H9 (cell line): ENCODE measurements at regions not wholly inside any gene's neighbourhood (a gene's known extent, or its start where the extent isn't known, plus 50 kb on each side); places are given as distances from the start of the nearest gene placed in this dataset.

Experiments used
- DNase-seq: peaks from one replicate; pipeline ENCODE4 v3.0.0-alpha.2; 2017
- H2AFZ ChIP-seq: one replicate; pipeline ENCODE4 v1.6.1; 2013; ENCODE audit warnings: mild to moderate bottlenecking, low read length, control low read depth, moderate library complexity
- H2AK5ac ChIP-seq: 2 replicates; pipeline ENCODE4 v1.6.1; 2013; ENCODE audit warnings: low read length, control low read depth, mixed read lengths; ENCODE audit not compliant: insufficient read length
- H2BK120ac ChIP-seq: one replicate; pipeline ENCODE4 v1.6.1; 2013; ENCODE audit warnings: low read depth, mild to moderate bottlenecking, low read length, control low read depth, inconsistent platforms; ENCODE audit not compliant: poor library complexity, severe bottlenecking
- H2BK12ac ChIP-seq: 2 replicates; pipeline ENCODE4 v1.6.1; 2013; ENCODE audit warnings: low read length, control low read depth, mixed read lengths, low read depth; ENCODE audit not compliant: insufficient read length
- H2BK15ac ChIP-seq: 2 replicates; pipeline ENCODE4 v1.6.1; 2013; ENCODE audit warnings: low read depth, low read length, control low read depth
- H2BK20ac ChIP-seq: one replicate; pipeline ENCODE4 v1.6.1; 2013; ENCODE audit warnings: low read depth, mild to moderate bottlenecking, low read length, control low read depth, inconsistent platforms; ENCODE audit not compliant: poor library complexity, severe bottlenecking
- H2BK5ac ChIP-seq: 2 replicates; pipeline ENCODE4 v1.6.1; 2013; ENCODE audit warnings: low read length, control low read depth, mixed read lengths; ENCODE audit not compliant: insufficient read length
- H3K14ac ChIP-seq: 2 replicates; pipeline ENCODE4 v1.6.1; 2013; ENCODE audit warnings: low read length, control low read depth; ENCODE audit not compliant: insufficient read depth
- H3K18ac ChIP-seq: 2 replicates; pipeline ENCODE4 v1.6.1; 2013; ENCODE audit warnings: low read depth, mild to moderate bottlenecking, mixed read lengths, low read length, control low read depth; ENCODE audit not compliant: insufficient read length
- H3K23ac ChIP-seq: 2 replicates; pipeline ENCODE4 v1.6.1; 2013; ENCODE audit warnings: low read length, control low read depth, mixed read lengths, low read depth; ENCODE audit not compliant: insufficient read length
- H3K23me2 ChIP-seq: 2 replicates; pipeline ENCODE4 v1.6.1; 2013; ENCODE audit warnings: low read depth, mild to moderate bottlenecking, mixed read lengths, low read length, control low read depth; ENCODE audit not compliant: insufficient read length, poor library complexity, severe bottlenecking
- H3K27ac ChIP-seq: 2 replicates; pipeline ENCODE4 v1.5.1; 2013; ENCODE audit warnings: low read length, control low read depth, mixed read lengths, low read depth; ENCODE audit not compliant: insufficient read length
- H3K27me3 ChIP-seq: 2 replicates; pipeline ENCODE4 v1.6.1; 2013; ENCODE audit warnings: low read length, control low read depth, inconsistent platforms; ENCODE audit not compliant: insufficient read depth
- H3K4ac ChIP-seq: 2 replicates; pipeline ENCODE4 v1.6.1; 2013; ENCODE audit warnings: low read depth, mild to moderate bottlenecking, control low read depth, inconsistent platforms, low read length, moderate library complexity
- H3K4me1 ChIP-seq: 2 replicates; pipeline ENCODE4 v1.6.1; 2013; ENCODE audit warnings: low read length, control low read depth, inconsistent platforms; ENCODE audit not compliant: insufficient read depth
- H3K4me2 ChIP-seq: 2 replicates; pipeline ENCODE4 v1.6.1; 2013; ENCODE audit warnings: low read length, control low read depth, mixed read lengths; ENCODE audit not compliant: insufficient read length, insufficient read depth
- H3K56ac ChIP-seq: 2 replicates; pipeline ENCODE4 v1.6.1; 2013; ENCODE audit warnings: low read depth, mild to moderate bottlenecking, mixed read lengths, low read length, control low read depth; ENCODE audit not compliant: insufficient read length
- H3K79me1 ChIP-seq: 2 replicates; pipeline ENCODE4 v1.6.1; 2013; ENCODE audit warnings: low read depth, mild to moderate bottlenecking, moderate library complexity, low read length, control low read depth, inconsistent platforms; ENCODE audit not compliant: insufficient read depth, poor library complexity, severe bottlenecking
- H3K79me2 ChIP-seq: 2 replicates; pipeline ENCODE4 v1.6.1; 2013; ENCODE audit warnings: low read length, control low read depth, inconsistent platforms; ENCODE audit not compliant: insufficient read depth
- H3K9ac ChIP-seq: 2 replicates; pipeline ENCODE4 v1.6.1; 2013; ENCODE audit warnings: low read length, control low read depth, mixed read lengths; ENCODE audit not compliant: insufficient read length; ENCODE audit errors: extremely low read depth
- H3K9me3 ChIP-seq: one replicate; pipeline ENCODE4 v1.6.1; 2013; ENCODE audit warnings: low read depth, low read length, inconsistent platforms; ENCODE audit not compliant: control insufficient read depth
- H3T11ph ChIP-seq: one replicate; pipeline ENCODE4 v1.6.1; 2013; ENCODE audit warnings: mild to moderate bottlenecking, low read length, control low read depth, inconsistent platforms
- H4K20me1 ChIP-seq: one replicate; pipeline ENCODE4 v1.6.1; 2013; ENCODE audit not compliant: control insufficient read depth, insufficient read length, insufficient read depth
- H4K5ac ChIP-seq: 2 replicates; pipeline ENCODE4 v1.6.1; 2013; ENCODE audit warnings: low read depth, mild to moderate bottlenecking, mixed read lengths, low read length, control low read depth; ENCODE audit not compliant: insufficient read length
- H4K8ac ChIP-seq: replicated peaks from 2 replicates; pipeline ENCODE4 v1.6.1; 2013; ENCODE audit warnings: low read length, control low read depth, mixed read lengths, low read depth; ENCODE audit not compliant: insufficient read length
- H4K91ac ChIP-seq: 2 replicates; pipeline ENCODE4 v1.6.1; 2013; ENCODE audit warnings: low read depth, mild to moderate bottlenecking, moderate library complexity, mixed read lengths, low read length, control low read depth; ENCODE audit not compliant: insufficient read length
- H3K27ac Mint-ChIP-seq, 3 experiments: 2 replicates in 2 of 3; 3 replicates in 1 of 3; pipeline ENCODE4 v1.8.0; 2020 to 2021; ENCODE audit warnings: mixed read lengths in 3 of 3, mild to moderate bottlenecking in 1 of 3, moderate library complexity in 1 of 3
- H3K27me3 Mint-ChIP-seq: 2 replicates; pipeline ENCODE4 v1.8.0; 2021; ENCODE audit warnings: low read depth, mild to moderate bottlenecking, moderate library complexity, mixed read lengths
- H3K36me3 Mint-ChIP-seq, 3 experiments: 2 replicates in 2 of 3; 3 replicates in 1 of 3; pipeline ENCODE4 v1.8.0; 2020 to 2021; ENCODE audit warnings: low read depth in 3 of 3, mixed read lengths in 3 of 3; ENCODE audit not compliant: insufficient read depth in 1 of 3
- H3K4me1 Mint-ChIP-seq, 2 experiments: 2 replicates each; pipeline ENCODE4 v1.8.0; 2020; ENCODE audit warnings: mixed read lengths in 2 of 2
- H3K4me3 Mint-ChIP-seq, 2 experiments: 2 replicates in 1 of 2; 3 replicates in 1 of 2; pipeline ENCODE4 v1.8.0; 2020 to 2021; ENCODE audit warnings: mild to moderate bottlenecking in 2 of 2, mixed read lengths in 2 of 2, moderate library complexity in 1 of 2
- H3K9me3 Mint-ChIP-seq, 2 experiments: 2 replicates in 1 of 2; 3 replicates in 1 of 2; pipeline ENCODE4 v1.8.0; 2020; ENCODE audit warnings: mild to moderate bottlenecking in 2 of 2, mixed read lengths in 2 of 2, moderate library complexity in 1 of 2
- WGBS: extraction: QIAGEN DNeasy Blood & Tissue Kit; methylation state at CpG from one replicate; pipeline ENCODE4 v1.1.7; 2013; ENCODE audit warnings: missing lambda C conversion rate, low lambda C conversion rate, mixed read lengths; ENCODE audit not compliant: insufficient read length; ENCODE audit errors: extremely low coverage; 5-methylcytosine and 5-hydroxymethylcytosine counted together
- TF ChIP-seq, protein P1 (sequence below): fragments of 200-600 bp; sonication (generic); conservative IDR thresholded peaks from 3 replicates; pipeline ENCODE4 v1.8.0; 2021; ENCODE audit warnings: antibody characterized with exemption, mild to moderate bottlenecking

DNA sequence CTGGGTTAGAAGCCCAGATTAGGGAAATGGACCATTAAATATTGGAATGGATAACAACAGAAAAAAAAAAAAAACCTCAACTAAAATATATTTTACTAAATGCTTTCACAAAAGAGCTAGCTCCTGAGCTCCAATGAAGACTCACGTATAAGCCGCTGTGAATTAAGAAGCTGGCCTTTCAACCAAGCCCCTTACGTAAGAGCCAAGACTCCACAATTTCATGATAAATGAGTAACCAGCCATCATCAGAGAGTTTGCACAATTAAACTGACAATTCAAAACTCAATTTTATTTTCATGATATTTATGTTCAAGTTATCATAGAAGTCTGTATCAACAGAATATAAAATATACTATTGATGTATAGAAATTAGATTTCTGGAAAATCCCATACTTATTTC lies 70.7 kb upstream of the HNRNPA3 start:
- WGBS, result no CpG with 5 or more reads among the region's 3 CpGs
- no peaks in the 10 kb centered on the region for H3K9me3 Mint-ChIP-seq
- no peaks in the 10 kb centered on the region for H3K27me3 Mint-ChIP-seq

More for the DNA sequence above, 70.7 kb upstream of the HNRNPA3 start:
- H3T11ph ChIP-seq, result no peak overlapping the region
- no peak overlapping the region for H3K4me2 ChIP-seq
- H3K4me1 Mint-ChIP-seq, result no peaks in the 10 kb centered on the region
- no peaks in the 10 kb centered on the region for H3K9me3 ChIP-seq
- H4K20me1 ChIP-seq, result no peaks in the 10 kb centered on the region
- no peak for DNase-seq
- H4K8ac ChIP-seq, result no peak overlapping the region
- H3K27ac Mint-ChIP-seq, result no peak overlapping the region
- H3K79me2 ChIP-seq, result no peaks in the 10 kb centered on the region
- H3K27me3 ChIP-seq, result no peaks in the 10 kb centered on the region
- H4K5ac ChIP-seq, result no peak overlapping the region
- H2AK5ac ChIP-seq, result no peak overlapping the region
- no peaks in the 10 kb centered on the region for H3K36me3 Mint-ChIP-seq
- no peak overlapping the region for H2BK20ac ChIP-seq
- no peak overlapping the region for H3K56ac ChIP-seq
- H3K18ac ChIP-seq, result no peak overlapping the region
- H3K79me1 ChIP-seq, result no peaks in the 10 kb centered on the region
- no peak overlapping the region for H3K9ac ChIP-seq
- TF ChIP-seq, protein P1, sequence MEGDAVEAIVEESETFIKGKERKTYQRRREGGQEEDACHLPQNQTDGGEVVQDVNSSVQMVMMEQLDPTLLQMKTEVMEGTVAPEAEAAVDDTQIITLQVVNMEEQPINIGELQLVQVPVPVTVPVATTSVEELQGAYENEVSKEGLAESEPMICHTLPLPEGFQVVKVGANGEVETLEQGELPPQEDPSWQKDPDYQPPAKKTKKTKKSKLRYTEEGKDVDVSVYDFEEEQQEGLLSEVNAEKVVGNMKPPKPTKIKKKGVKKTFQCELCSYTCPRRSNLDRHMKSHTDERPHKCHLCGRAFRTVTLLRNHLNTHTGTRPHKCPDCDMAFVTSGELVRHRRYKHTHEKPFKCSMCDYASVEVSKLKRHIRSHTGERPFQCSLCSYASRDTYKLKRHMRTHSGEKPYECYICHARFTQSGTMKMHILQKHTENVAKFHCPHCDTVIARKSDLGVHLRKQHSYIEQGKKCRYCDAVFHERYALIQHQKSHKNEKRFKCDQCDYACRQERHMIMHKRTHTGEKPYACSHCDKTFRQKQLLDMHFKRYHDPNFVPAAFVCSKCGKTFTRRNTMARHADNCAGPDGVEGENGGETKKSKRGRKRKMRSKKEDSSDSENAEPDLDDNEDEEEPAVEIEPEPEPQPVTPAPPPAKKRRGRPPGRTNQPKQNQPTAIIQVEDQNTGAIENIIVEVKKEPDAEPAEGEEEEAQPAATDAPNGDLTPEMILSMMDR, result no peak
- H2BK12ac ChIP-seq, result no peak overlapping the region
- no peak overlapping the region for H3K14ac ChIP-seq
- no peak overlapping the region for H3K4ac ChIP-seq
- H2AFZ ChIP-seq, result no peak overlapping the region
- H2BK120ac ChIP-seq, result no peak overlapping the region
- no peak overlapping the region for H3K23ac ChIP-seq
- no peak overlapping the region for H4K91ac ChIP-seq
- no peaks in the 10 kb centered on the region for H3K4me1 ChIP-seq
- H3K4me3 Mint-ChIP-seq, result no peak overlapping the region
- H2BK5ac ChIP-seq, result no peak overlapping the region
- no peaks in the 10 kb centered on the region for H3K23me2 ChIP-seq
- no peak overlapping the region for H2BK15ac ChIP-seq
- no peak overlapping the region for H3K27ac ChIP-seq
